Bone marrow (tissue), 2 donors: ENCODE measurements at regions not wholly inside any gene's neighbourhood (a gene's known extent, or its start where the extent isn't known, plus 50 kb on each side); places are given as distances from the start of the nearest gene placed in this dataset.

Experiments used
- DNase-seq, 2 donors: peaks; one replicate each; lab custom pipeline; 2025; lab: John Stamatoyannopoulos, UW

DNA sequence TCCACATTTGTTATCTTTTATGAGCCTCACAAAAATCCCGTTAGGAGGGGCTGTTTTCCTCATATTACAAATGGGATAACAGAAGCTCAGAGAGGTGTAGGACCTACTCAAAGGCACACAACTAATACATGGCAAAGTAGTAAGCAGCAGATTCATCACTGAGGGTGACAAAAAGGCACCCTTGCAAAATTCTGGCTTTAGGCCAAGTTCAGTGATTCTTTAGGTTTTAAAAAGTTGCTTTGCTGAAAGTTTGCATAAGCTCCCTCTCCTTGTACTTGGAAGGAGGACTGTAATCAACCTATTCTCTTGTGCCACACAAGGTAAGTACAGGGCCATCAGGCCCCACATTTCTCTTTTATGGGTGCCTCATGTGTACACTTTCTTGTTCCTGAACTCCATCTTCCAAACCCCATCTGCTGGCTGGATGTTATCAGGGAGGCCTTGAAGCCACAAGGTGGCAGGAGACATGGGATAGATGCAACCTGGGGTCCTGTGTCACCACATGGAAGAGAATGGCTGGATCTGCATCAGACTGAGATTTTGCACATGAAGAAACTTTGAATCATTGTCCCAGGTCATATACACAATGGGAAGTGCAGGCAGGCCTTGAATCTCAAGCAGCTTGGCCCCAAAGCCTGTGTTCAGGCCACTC, 311.6 kb downstream of the MSX2 start:
- no peak for DNase-seq

GRCh38 chr5:175034924-175035323, 310.5 kb downstream of the MSX2 start:
- no peak for DNase-seq

GRCh38 chr5:175032741-175033151, 308.4 kb downstream of the MSX2 start:
- DNase-seq: no peak

- no peak for DNase-seq
Measured at GRCh38 chr5:175032013-175032412, 307.6 kb downstream of the MSX2 start.

GRCh38 chr5:175027390-175027789, 303.0 kb downstream of the MSX2 start:
- no peak for DNase-seq

DNA sequence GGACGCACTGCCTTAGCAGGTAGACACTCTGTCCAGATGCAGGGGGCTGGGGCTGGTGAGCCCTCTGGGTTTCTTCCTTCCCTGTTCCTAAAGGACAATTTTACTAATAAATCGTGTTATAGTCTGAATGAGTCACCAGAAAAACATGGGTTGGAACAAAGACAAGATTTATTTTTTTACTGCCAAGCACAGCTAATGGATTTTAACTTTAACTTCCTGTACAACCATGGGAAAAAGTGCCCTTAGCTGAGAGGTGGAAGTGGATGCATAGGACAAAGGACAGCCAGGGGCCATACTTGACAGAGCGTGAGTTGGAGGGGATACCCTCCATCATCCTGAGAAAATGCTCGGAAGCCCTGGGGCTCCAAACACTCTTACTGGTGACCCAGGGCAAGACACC, 300.7 kb downstream of the MSX2 start:
- no peak for DNase-seq

DNA sequence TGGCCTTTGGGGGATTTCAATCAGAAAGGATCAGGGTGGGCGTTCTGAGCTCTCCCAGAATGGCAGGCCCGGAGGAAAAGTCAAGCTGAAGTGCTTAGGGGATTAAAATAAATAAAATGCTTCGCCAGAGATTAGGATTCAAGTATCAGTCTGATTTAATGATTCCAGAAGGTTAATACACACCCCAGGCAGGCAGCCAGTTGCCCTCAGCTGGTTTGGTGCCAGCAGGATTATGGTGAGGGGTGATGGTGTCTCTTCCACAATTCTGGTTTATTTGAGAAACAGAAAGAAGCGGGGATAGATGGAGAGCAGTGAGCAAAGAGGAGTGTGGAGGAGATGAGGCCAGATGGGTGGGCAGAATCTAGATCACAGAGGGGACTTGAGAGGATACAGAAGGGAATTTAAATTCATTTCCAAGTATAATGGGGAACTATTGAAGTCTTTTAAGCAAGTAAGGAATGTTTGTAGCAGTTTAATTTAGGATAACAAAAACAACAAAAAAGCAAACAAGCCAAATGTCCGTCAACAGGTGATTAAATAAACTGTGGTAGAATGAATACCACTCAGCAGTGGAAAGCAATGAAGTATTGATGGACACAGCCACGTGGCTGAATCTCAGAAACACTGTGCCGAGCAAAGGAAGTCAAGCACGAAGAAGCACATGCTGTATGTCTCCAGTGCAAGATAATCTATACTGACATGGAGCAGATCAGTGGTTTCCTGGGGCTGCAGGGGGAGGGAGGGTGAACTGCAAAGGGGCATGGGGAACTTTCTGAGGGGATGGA, 297.7 kb downstream of the MSX2 start:
- no peak for DNase-seq

DNA sequence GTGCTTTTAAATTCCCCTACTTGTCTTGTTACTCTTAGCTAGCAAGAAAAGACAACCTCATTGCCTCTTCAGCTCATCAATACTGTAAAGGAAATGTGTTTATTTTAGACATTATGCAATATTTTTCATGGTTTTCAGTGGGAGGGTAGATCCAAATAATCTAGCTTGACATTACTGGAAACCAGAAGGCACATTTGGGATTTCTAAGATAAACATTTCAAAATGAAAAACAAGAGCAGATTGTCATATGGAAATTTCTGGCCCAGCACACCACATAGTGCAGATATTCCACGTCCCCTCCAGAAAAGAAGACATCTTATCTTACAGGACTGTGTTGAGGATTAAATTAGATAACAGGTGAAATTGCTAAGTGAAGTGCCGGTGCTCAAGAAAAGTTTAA, 296.9 kb downstream of the MSX2 start:
- DNase-seq: no peak

- DNase-seq: no peak
Measured at GRCh38 chr5:175015028-175015685, 290.8 kb downstream of the MSX2 start.

DNA sequence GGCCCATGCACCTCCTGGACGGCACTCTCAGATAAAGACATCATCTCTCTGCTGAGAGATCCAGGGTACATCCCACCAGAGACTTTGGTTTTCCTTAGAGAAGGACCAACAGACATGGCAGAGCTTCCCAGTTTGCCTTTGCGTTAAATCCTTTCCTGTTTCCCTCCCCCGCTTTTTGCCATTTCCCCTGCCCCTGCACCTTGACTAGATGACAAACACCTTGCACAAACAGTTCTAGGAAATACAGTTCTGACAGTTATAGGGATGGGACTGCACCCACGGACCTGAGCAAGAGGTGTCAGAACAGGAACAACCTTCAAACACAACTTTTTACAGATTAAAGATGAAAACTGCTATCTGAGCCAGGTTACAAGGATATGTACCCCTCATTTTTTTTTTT, 288.9 kb downstream of the MSX2 start:
- no peak for DNase-seq

DNA sequence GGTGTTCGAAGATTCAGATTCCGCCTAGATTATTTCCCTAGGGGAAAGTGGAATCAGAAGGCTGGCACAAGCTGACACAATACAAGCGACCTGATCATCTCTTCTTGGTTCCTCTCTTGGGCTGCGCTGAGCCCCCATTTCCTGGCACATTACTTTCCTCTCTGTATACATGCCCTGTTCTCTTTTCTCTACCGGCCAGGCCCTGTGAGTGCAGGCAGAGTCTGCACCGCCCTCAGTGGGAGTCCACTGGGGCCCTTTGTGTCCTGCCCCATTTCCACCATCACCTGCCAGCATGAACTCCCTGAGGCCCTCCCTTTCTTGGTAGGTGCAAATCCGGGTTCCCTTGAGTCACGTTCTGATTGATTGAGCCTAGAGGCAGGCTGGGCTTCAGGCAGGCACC, 287.9 kb downstream of the MSX2 start:
- DNase-seq: no peak

- DNase-seq: no peak
Measured at GRCh38 chr5:175003531-175003930, 279.1 kb downstream of the MSX2 start.

DNA sequence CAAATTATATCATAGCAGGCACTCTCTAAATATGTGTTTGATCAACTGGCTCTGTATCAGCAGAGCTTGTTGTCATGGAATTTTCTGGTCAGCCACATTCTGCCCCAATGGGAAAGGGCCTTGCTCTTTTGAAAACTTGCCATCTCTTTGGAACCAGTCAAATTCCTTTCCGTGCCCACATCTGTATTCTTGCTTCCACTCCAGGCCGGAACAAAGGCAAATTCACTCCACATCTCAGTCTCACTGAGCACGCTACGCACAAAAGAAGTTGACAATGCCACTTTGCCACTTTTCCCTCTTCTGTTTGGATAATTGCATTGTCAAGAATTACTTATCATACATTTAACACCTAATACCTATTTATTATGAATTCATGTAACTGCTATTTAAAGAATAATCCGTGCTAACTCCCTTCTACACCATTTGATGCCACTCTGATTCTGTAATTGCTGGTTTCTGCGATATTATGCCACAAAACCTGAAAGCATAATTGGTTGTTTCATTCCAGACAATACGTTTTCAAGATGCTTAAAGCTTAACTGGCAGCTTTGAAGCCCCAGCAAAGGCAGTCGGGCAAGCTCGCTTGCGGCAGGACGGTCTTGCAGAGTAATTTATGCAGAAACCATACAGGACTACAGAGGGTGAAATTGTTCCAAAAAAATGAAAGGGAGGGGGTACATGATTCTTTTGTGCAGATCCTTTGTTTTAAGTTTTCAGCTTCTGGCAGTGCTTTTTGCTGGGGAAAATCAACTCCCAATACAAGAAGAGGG, 277.7 kb downstream of the MSX2 start:
- DNase-seq: no peak

DNA sequence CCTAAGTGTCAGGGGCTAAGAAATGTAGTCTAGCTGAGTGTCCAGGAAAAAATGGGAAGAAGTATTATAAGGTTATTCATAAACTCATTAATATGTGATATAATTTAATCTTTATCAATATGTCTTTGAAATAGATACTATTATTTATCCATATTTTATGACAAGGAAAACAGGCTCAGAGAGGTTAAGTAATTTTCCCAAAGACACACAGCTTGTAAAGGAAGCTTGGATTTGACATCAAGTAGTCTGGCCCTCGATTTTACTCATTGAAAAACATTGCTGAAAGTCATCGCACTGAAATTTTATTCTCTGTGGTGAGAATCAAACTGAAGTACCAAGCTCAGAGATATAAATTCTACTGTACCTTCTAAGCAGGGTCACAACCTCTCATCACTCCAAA, 276.9 kb downstream of the MSX2 start:
- no peak for DNase-seq

GRCh38 chr5:174999581-174999980, 275.2 kb downstream of the MSX2 start:
- DNase-seq: no peak

GRCh38 chr5:174998131-174998730, 273.8 kb downstream of the MSX2 start:
- DNase-seq: no peak

- DNase-seq: no peak
Measured at GRCh38 chr5:174997688-174998087, 273.3 kb downstream of the MSX2 start.

GRCh38 chr5:174996941-174997340, 272.6 kb downstream of the MSX2 start:
- no peak for DNase-seq

DNA sequence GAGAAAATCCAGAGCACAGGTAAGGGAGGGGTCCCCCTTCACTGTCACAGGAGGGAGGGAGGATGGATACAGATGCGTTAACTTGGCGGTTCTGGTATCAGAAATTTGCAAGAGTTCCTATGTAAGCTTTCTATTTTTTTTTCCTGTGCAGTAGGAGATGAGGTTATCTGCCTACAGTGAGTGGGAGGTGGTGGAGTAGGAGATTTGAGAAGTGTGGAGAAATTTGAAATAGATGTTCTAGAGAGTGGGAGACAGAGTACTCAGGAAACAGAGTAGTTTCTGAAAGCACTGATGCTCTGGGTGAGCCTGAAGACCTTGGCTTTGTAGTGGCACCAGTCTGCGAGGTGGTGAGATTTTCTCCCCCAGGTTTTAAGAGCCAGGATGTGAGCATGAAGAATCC, 271.4 kb downstream of the MSX2 start:
- no peak for DNase-seq

DNA sequence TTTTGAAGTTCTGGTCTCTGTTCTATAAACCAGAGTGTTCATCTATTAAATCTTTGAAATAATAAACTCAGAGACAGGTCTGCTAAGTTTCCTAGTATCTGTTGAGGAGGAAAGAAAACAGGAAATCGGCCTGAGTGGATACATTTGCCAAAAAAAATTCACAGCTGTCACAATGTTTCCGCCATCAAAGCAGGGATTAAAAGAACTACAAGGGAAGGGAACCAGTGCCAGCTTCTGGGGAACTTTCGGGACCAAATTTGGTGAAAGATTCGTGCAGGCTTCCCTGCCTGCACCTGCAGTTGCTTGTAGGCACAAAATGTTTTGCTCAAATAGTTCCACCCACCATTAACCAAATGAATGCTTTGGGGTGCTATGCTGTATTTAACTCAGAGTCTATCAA, 267.5 kb downstream of the MSX2 start:
- DNase-seq: no peak

GRCh38 chr5:174990909-174991308, 266.5 kb downstream of the MSX2 start:
- DNase-seq: no peak

- no peak for DNase-seq
Measured at GRCh38 chr5:174987443-174988012, 263.1 kb downstream of the MSX2 start.
